HG02623 (cell line): ENCODE measurements at regions not wholly inside any gene's neighbourhood (a gene's known extent, or its start where the extent isn't known, plus 50 kb on each side); places are given as distances from the start of the nearest gene placed in this dataset.
A peak's percentile ranks its signal among the peaks of the same experiment; 100 is the strongest.

Experiments
- ATAC-seq: cut with Tn5 transposase; IDR thresholded peaks from one replicate; pipeline ENCODE4 v1.9.1; 2021; ENCODE audit warnings: moderate library complexity; ENCODE audit not compliant: unreplicated experiment

DNA sequence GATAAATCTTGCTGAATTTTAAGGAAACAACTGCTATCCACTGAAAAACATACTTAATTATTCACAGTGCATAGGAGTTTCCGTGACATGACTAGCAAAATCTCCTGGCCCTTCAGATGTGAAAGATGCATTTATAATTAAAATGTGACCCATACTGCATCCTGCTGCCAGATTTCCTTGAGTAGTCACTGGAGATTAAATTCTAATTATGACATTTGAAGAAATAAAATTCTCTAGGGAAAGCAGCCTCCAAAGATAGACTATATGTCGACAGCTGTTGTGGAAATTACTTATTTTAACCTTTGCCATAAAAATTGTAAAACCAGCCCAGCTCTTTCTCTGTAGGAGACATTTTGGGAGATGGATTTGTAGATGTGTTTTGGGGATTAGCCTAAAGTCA lies 193.6 kb upstream of the SMC2 start:
- no peak for ATAC-seq

DNA sequence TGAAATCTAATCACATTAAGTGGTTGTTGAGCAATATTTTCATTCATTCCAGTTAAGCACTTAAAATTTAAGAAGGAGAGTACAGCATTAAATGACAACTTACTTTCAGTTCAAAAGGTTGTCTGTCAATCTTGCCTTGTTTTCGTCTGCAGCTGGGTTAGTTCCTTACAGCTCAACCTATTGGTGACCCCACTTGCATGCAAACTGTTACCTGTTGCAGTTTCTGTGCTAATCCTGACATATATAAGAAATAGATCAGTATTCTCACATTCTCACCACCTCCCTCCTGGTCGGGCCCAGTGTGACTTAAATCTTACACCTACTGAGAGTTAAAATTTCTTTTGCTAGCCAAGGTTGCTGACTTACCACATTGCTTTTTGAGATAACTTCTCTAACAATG lies 191.8 kb upstream of the SMC2 start:
- peak; percentile 52 for ATAC-seq

DNA sequence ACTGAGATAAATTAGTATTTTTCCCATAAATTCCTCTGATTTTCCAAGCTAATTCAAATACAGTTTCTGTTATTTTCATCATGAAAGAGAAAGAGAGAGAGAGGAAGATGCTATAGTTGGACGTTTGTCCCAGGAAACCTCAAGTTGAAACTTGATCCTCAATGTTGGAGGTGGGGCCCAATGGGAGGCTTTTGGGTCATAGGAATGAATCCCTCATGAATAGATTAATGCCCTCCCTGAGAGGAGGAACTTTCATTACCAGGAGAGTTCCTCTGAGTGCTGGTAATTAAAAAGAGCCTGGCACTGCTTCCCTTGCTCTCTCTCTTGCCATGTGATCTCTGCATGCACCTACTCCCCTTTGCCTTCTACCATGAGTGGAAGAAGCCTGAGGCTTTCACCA lies 189.9 kb upstream of the SMC2 start:
- no peak for ATAC-seq

DNA sequence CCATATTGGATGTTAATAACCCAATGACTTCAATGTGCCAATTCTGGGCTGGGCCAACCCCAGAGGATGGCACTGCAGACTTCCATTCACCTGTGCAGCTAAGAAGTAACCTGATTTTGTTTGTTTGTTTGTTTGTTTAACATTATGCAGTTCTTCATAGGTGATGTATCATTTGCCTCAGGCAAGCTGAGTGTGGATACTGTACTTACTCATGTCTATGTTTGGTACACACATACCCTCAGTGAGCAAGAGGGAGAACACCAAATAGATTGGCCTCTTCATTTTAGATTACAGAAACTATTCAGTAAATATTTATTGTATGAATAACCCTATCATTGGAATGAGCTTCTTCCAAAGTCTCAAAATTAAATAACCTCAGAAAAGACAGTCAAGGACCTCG lies 180.2 kb upstream of the SMC2 start:
- ATAC-seq, result no peak

DNA sequence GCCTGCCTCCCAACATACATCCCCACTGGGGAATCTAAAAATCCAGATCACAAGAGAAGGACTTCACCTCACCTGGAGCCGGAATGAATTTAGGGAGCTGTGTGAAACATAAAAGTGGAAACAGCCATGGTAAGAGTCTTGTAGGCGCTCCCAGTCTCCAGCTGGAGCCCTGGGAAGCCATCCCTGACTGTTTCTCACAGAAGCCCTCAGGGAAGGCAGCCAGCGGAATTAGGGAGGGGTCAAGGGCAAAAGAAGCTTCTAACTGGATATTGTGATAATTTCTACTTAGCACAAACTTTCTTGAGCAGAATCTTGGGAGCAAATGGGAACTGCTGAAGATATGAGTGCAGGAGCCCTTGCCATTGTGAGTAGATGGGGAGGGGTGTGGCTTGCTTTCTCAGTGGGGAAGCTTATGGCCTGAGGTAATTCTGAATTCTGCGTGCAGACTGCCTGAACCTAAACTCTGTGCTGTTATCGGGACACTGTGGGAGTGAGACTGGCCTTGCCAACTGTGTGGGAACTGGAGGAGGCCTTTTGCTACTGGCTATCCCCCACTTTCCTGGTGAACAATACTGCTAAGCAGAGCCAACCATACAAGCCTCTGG lies 174.4 kb upstream of the SMC2 start:
- no peak for ATAC-seq

DNA sequence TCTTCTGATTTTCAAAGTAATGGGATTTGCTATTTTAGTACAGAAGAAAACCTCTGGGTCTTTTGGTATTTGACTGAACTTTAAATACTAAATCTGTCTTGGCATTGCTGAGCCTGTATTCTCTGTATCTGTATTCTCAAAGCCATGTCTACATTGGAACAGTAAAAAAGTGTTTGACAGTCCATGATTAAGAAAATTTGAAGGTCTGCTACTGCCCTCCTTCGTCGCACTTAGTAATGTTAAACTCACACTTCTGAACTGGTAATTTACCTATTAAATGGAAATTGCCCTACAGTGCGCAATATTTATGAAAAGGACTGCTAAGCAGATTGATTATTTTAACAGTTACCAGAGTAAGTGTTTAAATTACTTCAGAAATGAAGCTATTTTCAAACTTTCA lies 165.7 kb upstream of the SMC2 start:
- ATAC-seq, result no peak

DNA sequence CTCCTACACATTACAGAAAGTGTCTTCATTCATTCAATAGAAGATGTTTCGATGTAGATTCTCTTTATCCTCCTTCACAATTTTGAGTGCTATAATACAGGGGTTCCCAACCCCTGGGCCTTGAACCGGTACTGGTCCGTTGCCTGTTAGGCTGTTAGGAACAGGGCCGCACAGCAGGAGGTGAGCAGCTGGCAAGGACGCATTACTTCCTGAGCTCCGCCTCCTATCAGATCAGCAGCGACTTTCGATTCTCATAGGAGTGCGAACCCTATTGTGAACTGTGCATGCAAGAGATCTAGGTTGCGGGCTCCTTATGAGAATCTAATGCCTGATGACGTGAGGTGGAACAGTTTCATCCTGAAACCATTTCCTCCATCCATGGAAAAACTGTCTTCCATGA lies 153.0 kb upstream of the SMC2 start:
- no peak for ATAC-seq

DNA sequence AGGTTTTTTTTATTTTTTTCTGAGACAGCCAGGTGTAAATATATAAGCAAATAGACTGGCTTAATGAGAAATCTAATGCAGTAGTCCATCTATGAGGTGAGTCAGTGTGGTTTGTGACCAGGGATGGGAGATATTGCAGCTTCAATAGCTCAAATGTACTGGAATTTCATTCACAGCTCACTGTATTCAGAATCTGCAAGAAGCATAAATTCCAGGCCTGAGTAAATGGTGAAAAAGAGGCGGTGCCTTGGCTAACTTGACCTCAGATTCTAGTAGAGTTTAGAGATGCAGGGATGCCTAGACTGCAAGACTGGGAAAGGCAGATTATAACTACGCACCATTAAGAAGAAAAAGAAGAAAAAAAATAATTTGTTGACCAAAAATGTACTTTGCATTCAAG lies 151.9 kb upstream of the SMC2 start:
- ATAC-seq, result no peak

DNA sequence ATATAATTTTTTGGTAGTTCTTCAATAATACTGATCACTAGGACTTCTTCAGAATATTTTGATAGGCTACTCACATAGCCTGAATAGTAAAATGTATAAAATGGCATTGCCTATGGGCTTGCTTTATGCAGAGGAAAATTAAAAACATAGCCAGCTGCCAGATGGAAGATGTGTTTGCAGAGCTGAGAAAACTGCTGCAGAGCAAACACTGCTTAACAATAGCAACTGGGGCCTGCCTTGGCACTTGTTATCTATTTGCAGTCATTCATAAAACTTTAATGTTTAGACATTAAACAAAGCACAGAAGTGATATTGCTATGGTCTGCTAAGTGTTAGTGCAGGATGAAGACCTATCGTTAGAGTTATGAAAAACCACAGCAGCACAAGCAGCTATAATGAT lies 151.5 kb upstream of the SMC2 start:
- no peak for ATAC-seq

DNA sequence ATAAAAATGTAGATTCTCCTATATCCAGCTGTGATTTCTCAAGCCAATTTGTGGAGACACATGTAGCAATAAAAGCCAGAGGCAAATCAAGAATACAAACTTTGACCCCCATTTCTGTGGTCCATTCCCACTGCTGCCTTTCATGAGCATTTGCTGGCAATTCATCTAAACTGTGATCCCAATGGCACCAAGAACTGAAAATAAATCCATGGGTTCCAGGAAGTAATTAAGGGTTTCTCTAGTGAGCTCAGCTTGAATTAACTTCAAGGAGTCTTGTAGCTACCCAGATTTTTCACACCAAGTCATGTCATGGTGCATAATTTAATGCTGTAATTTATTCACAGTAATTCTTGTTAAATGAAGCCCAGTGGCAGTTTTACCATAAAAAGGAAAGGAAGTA lies 145.0 kb upstream of the SMC2 start:
- no peak for ATAC-seq

DNA sequence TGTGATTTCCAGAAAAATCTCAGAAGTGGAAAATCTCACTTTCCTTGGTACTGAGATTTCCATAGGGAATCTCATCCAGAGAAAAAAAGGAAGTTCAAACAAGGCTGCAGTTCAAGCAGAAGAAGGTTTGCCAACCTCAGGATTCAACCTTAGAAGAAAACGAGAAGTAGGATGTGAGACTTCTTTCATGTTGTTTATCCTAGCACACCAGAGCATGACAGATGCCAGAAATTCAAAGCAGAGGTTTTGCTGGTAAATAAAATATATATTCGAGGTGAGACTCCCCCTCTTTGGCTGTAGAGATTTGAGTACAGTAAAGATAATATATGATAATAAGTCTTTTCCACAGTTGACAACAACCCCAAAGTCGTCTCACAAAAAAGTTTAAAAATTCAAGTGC lies 116.9 kb upstream of the SMC2 start:
- no peak for ATAC-seq

DNA sequence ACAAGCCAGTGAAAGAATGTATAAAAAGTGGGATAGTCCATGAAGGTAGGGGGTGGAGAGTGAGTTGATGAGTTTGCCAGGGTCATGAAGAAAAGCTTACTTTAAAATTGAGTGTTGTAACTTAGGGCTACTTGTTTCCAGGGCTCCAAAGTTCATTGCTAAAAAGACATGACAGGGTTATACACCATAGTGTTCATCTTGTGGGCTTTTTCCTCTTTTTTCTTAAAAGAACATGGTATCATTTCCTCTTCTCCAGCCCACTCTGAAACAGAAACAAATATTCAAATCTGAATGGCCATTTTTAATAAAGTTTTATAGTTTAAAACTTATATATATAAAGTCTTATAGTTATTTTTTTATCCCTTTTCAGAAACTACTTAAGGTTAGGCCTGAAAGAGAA lies 115.7 kb upstream of the SMC2 start:
- ATAC-seq, result no peak

DNA sequence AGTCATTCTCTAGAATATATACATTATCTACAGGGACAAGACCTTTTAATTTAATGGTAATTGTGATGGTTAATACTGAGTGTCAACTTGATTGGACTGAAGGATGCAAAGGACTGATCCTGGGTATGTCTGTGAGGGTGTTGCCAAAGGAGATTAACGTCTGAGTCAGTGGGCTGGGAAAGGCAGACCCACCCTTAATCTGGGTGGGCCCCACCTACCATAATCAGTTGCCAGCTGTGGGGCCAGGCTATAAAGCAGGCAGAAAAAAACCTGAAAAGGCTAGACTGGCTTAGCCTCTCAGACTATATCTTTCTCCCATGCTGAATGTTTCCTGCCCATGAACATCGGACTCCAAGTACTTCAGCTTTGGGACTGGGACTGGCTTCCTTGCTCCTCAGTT lies 112.2 kb upstream of the SMC2 start:
- no peak for ATAC-seq

DNA sequence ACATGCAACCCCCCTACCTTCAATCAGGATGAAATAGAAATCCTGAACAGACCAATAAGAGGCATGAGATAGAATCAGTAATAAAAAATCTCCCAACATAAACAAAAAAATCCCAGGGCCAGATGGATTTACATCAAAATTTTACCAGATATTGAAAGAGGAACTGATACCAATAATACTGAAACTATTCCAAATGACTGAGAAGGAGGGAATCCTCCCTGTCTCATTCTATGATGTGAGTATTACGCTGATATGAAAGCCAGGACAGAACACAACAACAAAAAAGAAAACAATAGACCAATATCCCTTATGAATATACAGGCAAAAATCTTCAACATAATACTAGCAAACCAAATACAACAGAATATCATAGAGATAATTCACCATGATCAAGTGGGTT lies 109.0 kb upstream of the SMC2 start:
- no peak for ATAC-seq

DNA sequence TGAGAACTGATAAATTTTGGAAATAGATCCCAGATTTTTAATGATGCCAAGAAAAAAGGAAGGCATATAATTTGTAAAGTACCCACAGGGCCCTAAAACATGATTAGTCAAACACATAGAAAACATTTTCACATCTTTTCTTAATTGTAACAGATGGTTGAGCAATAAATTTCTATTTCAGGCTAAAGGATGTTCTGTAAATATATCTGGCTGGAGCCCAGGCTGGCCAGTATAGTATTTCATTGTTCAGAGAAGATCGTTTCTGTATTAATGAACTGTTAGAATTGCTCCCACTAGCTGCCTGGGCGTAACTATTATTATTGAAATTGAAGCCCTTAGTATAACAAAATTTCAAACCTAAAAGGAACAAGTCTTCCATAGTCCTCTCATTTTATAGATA lies 105.3 kb upstream of the SMC2 start:
- no peak for ATAC-seq

DNA sequence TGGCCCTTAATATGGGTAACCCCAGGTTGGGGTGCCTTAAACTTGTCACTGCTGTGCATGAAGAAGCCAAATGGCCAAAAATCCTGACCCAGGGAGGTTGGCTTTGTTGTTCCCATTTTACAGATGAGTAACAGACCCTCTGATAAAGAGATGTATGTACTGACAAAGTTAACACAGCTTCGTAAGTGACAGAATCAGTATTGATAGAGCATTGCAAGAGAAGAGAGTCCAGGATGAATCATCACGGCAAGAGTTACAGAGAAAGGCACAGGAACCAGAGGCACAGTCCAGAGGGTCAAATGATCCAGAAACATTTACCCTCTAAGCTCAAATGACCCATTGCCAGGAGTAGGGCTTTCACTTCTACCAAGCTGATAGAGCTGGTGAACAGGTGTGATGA lies 103.8 kb upstream of the SMC2 start:
- no peak for ATAC-seq

DNA sequence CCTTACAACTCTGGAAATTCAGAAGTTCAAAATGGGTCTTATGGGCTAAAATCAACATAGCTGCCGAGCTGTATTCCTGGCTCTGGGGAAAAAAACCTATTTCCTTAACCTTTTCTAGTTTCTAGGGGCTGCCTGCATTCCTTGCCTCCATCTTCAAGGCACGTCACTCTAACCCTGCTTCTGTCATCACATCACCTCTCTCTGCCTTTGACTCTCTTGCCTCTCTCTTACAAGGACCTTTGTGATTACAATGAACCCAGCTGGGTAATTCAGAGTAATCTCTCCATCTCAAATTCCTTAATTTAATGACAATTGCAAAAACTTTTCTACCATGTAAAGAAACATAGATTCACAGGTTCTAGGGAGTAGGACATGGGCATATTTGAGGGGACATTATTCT lies 103.1 kb upstream of the SMC2 start:
- no peak for ATAC-seq

DNA sequence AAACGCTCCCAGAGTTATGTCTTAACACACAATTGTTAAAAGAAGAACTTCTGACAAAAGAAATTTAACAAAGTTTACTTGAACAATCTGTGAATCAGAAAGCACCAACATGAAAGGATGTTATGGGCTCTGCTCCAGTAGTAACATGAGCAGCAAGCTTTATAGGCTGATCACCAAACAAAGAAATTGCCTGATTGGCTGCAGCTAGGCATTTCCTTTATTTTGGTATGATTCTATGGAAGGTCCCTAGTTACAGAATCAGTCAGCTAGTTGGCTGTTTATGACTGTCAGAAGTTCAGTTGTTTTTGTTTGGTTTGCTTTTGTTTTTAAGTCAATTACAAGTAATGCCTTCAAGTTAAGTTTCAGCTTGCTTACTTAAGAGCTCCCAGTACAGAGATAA lies 102.4 kb upstream of the SMC2 start:
- peak; percentile 85 for ATAC-seq

DNA sequence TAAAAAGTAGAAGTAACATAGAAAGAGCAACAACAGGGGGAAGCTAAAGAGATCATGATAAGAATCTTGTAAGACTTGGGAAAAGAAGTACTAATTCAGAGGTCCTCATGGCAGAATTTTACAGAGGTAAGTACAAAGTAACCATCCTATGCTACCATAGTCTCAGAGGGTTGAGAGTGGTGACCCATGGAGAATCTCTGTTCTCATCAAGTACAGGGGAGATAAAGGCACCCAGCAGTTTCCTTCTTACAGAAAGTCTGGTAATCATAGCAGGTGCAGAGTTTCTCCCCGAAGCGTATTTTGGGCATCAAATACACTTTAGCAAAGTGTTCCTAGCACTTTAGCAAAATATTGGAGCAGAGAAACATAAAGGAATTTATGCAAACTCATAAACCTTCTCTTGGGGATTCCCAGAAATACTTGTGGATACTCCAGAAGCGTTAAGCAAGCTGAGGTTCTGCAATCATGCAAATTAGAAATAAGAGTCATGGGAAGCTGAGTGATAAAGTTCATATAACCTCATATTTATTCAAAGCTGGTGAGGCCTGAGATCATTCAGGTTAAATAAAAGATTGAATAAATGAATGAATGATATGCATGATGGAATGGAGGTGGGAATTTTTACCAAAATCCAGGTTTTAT lies 101.0 kb upstream of the SMC2 start:
- ATAC-seq, result no peak

DNA sequence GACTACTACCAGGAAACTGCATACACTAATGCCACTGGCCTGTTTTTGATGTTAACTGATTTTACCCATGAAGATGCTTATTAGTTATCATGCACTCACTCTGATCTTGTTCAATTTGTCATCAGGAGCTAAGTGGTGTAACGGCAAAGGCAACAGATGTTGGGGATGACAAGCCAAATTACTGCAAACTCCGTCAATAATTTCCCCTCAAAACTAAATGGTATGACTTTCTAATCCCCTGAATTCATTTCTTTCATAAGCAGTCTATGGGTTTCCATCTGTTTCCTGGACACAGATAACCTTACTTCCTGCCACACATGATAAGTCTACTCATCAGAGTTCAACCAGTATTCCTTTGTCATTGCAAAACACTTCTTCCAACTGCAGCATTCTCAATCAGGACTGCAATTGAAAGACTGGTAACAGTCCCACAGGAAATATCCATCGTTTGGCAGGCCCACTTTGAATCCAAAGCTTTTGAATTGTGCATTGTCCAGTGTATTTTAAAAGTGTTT lies 96.2 kb upstream of the SMC2 start:
- no peak for ATAC-seq

DNA sequence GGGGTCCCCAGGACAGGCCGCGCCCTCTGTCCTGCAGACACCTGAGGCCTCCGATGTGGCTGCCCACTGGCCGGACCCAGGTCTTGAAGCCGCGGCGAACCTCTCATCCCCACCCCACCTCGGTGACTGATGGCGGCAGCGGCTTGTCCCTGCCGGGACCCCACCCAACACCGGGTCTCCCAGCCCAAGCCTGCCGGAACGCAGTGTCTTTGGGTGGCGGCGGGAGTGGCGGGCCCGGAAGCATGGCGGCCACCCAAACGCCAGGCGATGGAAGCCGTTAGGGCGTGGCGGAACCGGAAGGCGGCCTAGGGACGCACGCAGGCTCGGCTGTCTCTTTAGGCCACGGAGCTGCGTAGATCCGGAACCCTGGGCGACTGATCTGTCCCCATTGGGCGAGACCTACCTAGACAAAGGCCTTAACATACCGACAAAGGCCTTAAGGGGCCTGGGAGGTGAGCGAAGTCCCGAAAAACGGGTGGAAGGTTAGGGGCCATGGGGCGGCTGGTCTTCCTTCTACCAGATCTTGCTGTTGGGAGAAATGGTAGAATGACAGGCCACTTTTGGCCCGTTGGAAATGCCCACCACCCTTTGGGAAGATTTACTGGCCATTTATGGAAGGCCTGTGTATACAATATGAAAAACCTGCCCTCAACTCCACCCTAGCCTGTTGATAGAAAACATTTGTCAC lies 94.6 kb upstream of the SMC2 start:
- no peak for ATAC-seq

DNA sequence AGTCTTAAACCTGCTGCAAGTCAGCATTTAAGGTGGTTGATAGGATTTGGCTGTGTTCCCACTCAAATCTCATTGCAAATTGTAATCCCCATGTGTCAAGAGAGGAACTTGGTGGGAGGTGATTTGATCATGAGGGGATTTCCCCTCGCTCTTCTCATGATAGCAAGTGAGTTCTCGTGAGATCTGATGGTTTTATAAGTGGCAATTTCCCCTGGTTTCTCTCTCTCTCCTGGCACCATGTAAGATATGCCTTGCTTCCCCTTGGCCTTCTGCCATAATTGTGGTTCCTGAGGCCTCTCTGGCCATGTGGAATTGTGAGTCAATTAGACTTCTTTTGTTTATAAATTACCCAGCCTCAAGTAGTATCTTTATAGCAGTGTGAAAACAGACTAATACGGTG lies 84.3 kb upstream of the SMC2 start:
- ATAC-seq, result no peak

DNA sequence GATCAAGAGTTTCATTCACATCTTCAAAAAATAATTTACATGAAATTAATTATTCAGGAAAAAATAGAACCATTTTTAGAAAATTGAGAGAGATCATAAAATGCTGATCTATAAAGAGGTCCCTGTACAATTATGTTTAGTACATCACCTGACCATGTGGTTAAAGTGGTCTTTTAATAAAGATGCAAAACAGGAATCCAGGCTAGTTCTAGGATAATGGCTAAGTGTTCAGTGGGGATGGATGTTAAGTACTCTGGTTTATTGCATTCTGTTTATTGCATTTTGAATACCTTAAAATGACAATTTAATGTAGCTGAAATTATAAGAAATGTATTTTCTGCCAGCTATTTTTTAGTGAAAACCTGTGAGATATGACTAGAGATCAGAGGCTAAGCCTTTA lies 72.0 kb upstream of the SMC2 start:
- ATAC-seq, result no peak
